Mesendoderm (in vitro differentiated cells): ENCODE measurements at regions not wholly inside any gene's neighbourhood (a gene's known extent, or its start where the extent isn't known, plus 50 kb on each side); places are given as distances from the start of the nearest gene placed in this dataset.
"Not testable (repeated sequence)": the region's sequence is repeated elsewhere in the genome, so short reads cannot be mapped to it uniquely, and the experiment has no call there.

Experiments
- DNase-seq: peaks from one replicate; pipeline ENCODE4 v3.0.0; 2013
- H2AK5ac ChIP-seq: 2 replicates; pipeline ENCODE4 v1.6.1; 2013; ENCODE audit warnings: low read length, inconsistent platforms
- H2BK120ac ChIP-seq: 2 replicates; pipeline ENCODE4 v1.6.1; 2013; ENCODE audit warnings: low read depth, mild to moderate bottlenecking, low read length, moderate library complexity, mixed read lengths
- H2BK15ac ChIP-seq: replicated peaks from 2 replicates; pipeline ENCODE4 v1.6.1; 2013; ENCODE audit warnings: low read depth, mild to moderate bottlenecking, moderate library complexity
- H2BK5ac ChIP-seq: 2 replicates; pipeline ENCODE4 v1.6.1; 2013; ENCODE audit warnings: low read length, inconsistent platforms
- H3K18ac ChIP-seq: 2 replicates; pipeline ENCODE4 v1.6.1; 2013; ENCODE audit warnings: mild to moderate bottlenecking, low read length, mixed read lengths
- H3K23ac ChIP-seq: one replicate; pipeline ENCODE4 v1.6.1; 2013; ENCODE audit warnings: low read length
- H3K27ac ChIP-seq: 2 replicates; pipeline ENCODE4 v1.5.1; 2013; ENCODE audit warnings: low read depth, mild to moderate bottlenecking, inconsistent platforms, low read length, moderate library complexity
- H3K27me3 ChIP-seq: 2 replicates; pipeline ENCODE4 v1.6.1; 2013; ENCODE audit warnings: low read length, control low read depth, mild to moderate bottlenecking, inconsistent platforms; ENCODE audit not compliant: insufficient read depth, poor library complexity
- H3K36me3 ChIP-seq: 2 replicates; pipeline ENCODE4 v1.6.1; 2013; ENCODE audit warnings: low read length, inconsistent platforms; ENCODE audit not compliant: control insufficient read depth, insufficient read depth
- H3K4ac ChIP-seq: one replicate; pipeline ENCODE4 v1.6.1; 2013; ENCODE audit warnings: low read depth, mild to moderate bottlenecking, low read length, moderate library complexity
- H3K4me1 ChIP-seq: 2 replicates; pipeline ENCODE4 v1.6.1; 2013; ENCODE audit warnings: low read depth, low read length, inconsistent platforms; ENCODE audit not compliant: control insufficient read depth
- H3K4me2 ChIP-seq: 2 replicates; pipeline ENCODE4 v1.6.1; 2013; ENCODE audit warnings: low read length
- H3K4me3 ChIP-seq: 2 replicates; pipeline ENCODE4 v1.5.1; 2013; ENCODE audit warnings: mild to moderate bottlenecking, low read length
- H3K56ac ChIP-seq: one replicate; pipeline ENCODE4 v1.6.1; 2013; ENCODE audit warnings: low read length
- H3K79me1 ChIP-seq: 2 replicates; pipeline ENCODE4 v1.6.1; 2013; ENCODE audit warnings: low read length, inconsistent platforms
- H3K79me2 ChIP-seq: 2 replicates; pipeline ENCODE4 v1.6.1; 2013; ENCODE audit warnings: mild to moderate bottlenecking, low read length; ENCODE audit not compliant: control insufficient read depth, insufficient read depth
- H3K9ac ChIP-seq: 2 replicates; pipeline ENCODE4 v1.6.1; 2013; ENCODE audit warnings: low read length, inconsistent platforms
- H4K5ac ChIP-seq: one replicate; pipeline ENCODE4 v1.6.1; 2013; ENCODE audit warnings: low read length
- H4K8ac ChIP-seq: one replicate; pipeline ENCODE4 v1.6.1; 2013; ENCODE audit warnings: low read depth, mild to moderate bottlenecking, control low read depth, low read length, moderate library complexity
- WGBS: extraction: QIAGEN DNeasy Blood & Tissue Kit; methylation state at CpG from one replicate; pipeline ENCODE4 v1.1.7; 2013; ENCODE audit warnings: low lambda C conversion rate, missing lambda C conversion rate; ENCODE audit not compliant: insufficient coverage; ENCODE audit errors: extremely low coverage; 5-methylcytosine and 5-hydroxymethylcytosine counted together

DNA sequence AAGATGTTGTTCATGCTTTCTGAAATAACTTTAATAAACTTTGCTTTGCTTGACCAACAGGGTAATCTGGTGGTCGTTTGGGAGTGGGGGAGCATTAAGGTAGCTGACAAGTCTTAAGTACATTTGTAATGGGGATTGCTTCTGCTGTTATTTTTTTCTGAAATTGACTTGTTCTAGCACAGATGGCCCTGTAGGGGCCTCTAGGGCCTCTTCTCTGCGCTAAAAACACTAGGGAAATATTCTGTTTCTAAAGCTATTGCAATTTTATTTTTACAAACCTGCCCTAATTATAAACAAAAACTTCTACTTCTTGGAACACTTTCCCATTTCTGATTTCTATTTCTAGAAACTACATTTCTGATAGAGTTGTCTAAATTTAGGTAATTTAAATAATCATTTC is 191.3 kb upstream of the KCNJ3 start:
- H4K8ac ChIP-seq = no peak overlapping the region
- no peak overlapping the region for H2AK5ac ChIP-seq
- H3K56ac ChIP-seq = no peak overlapping the region
- no peak overlapping the region for H4K5ac ChIP-seq
- H2BK5ac ChIP-seq = no peak overlapping the region
- no peak overlapping the region for H3K4me2 ChIP-seq
- no peak overlapping the region for H3K23ac ChIP-seq
- no peaks in the 10 kb centered on the region for H3K79me2 ChIP-seq
- WGBS = no CpG with 5 or more reads among the region's 2 CpGs
- H3K4me3 ChIP-seq = no peak overlapping the region
- no peak overlapping the region for H3K9ac ChIP-seq
- H3K4me1 ChIP-seq = no peaks in the 10 kb centered on the region
- H3K4ac ChIP-seq = no peak overlapping the region
- no peaks in the 10 kb centered on the region for H3K27me3 ChIP-seq
- H3K79me1 ChIP-seq = no peaks in the 10 kb centered on the region
- H3K27ac ChIP-seq = no peak overlapping the region
- peak; percentile 45 for DNase-seq
- no peak overlapping the region for H2BK15ac ChIP-seq
- H3K18ac ChIP-seq = peak overlapping the region; percentile 80
- H2BK120ac ChIP-seq = no peak overlapping the region
- no peaks in the 10 kb centered on the region for H3K36me3 ChIP-seq

DNA sequence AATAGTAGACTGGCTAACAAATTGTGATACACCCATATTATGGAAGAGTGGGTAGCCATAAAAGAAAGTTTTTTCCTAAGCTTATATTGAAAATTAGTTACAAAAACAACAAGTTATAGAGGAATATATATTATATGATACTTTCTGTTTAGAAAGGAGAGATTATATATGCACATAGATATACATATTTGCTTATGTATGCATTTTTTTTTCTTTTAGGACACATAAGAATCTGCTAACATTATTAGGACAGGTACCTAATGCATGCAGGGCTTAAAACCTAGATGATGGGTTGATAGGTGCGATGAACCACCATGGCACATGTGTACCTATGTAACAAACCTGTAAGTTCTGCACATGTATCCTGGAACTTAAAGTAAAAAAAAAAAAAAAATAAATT is 179.6 kb upstream of the KCNJ3 start:
- H3K4me3 ChIP-seq = no peak overlapping the region

DNA sequence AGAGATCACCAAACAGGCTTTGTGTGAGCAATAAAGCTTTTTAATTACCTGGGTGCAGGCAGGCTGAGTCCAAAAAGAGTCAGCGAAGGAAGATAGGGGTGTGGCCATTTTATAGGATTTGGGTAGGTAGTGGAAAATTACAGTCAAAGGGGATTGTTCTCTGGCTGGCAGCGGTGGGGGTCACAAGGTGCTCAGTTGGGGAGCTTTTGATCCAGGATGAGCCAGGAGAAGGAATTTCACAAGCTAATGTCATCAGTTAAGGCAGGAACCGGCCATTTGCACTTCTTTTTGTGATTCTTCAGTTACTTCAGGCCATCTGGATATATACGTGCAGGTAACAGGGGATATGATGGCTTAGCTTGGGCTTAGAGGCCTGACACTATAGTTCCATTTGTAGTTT is 177.5 kb upstream of the KCNJ3 start:
- no CpG with 5 or more reads among the region's 4 CpGs for WGBS
- Histone ChIP-seq H3K56ac (peak overlapping the region; percentile 43), H3K27ac (peak overlapping the region; percentile 11), H3K4ac (peak overlapping the region; percentile 71)
- not testable (repeated sequence) for H3K4me2 ChIP-seq, H3K36me3 ChIP-seq, H3K18ac ChIP-seq, H2BK5ac ChIP-seq, H2AK5ac ChIP-seq, H3K79me2 ChIP-seq, H3K23ac ChIP-seq, H2BK120ac ChIP-seq, H3K9ac ChIP-seq, H4K5ac ChIP-seq, H3K79me1 ChIP-seq, H2BK15ac ChIP-seq, H3K4me3 ChIP-seq, H4K8ac ChIP-seq, H3K4me1 ChIP-seq, H3K27me3 ChIP-seq
- DNase-seq = peak; percentile 72

More for the DNA sequence above, 179.6 kb upstream of the KCNJ3 start:
- Histone ChIP-seq H3K4me1 (peaks cover 3% of the 10 kb centered on the region), H4K8ac (no peak overlapping the region), H3K56ac (no peak overlapping the region), H3K27ac (no peak overlapping the region), H3K79me1 (no peaks in the 10 kb centered on the region), H4K5ac (no peak overlapping the region), H3K36me3 (no peaks in the 10 kb centered on the region), H3K27me3 (no peaks in the 10 kb centered on the region), H3K79me2 (no peaks in the 10 kb centered on the region), H2BK15ac (no peak overlapping the region), H2BK5ac (no peak overlapping the region), H2BK120ac (no peak overlapping the region), H3K4ac (no peak overlapping the region), H3K9ac (no peak overlapping the region), H2AK5ac (no peak overlapping the region), H3K23ac (no peak overlapping the region), H3K18ac (no peak overlapping the region), H3K4me2 (no peak overlapping the region)
- DNase-seq = no peak
- no CpG with 5 or more reads among the region's 1 CpG for WGBS

DNA sequence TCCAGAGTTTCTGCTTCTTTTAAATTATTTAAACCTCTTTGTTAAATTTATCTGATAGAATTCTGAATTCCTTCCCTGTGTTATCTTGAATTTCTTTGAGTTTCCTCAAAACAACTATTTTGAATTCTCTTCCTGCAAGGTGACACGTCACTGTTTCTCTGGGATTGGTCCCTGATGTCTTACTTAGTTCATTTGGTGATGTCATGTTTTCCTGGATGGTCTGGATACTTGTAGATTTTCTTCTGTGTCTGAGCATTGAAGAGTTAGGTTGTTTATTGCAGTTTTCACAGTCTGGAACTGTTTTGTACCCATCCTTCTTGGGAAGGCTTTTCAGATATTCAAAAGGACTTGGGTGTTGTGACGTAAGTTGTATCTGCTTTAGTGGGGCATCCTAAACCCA is 172.3 kb upstream of the KCNJ3 start:
- Histone ChIP-seq H2BK5ac (no peak overlapping the region), H4K8ac (no peak overlapping the region), H3K27ac (no peak overlapping the region), H3K4me3 (no peak overlapping the region), H3K4ac (no peak overlapping the region), H3K4me1 (no peaks in the 10 kb centered on the region), H3K79me1 (no peaks in the 10 kb centered on the region), H3K4me2 (no peak overlapping the region), H3K23ac (no peak overlapping the region), H3K18ac (no peak overlapping the region), H2AK5ac (no peak overlapping the region), H3K56ac (no peak overlapping the region), H4K5ac (no peak overlapping the region), H3K9ac (no peak overlapping the region), H3K27me3 (no peaks in the 10 kb centered on the region), H2BK120ac (no peak overlapping the region), H2BK15ac (no peak overlapping the region), H3K36me3 (no peaks in the 10 kb centered on the region), H3K79me2 (no peaks in the 10 kb centered on the region)
- no CpG with 5 or more reads among the region's 2 CpGs for WGBS
- DNase-seq = no peak

DNA sequence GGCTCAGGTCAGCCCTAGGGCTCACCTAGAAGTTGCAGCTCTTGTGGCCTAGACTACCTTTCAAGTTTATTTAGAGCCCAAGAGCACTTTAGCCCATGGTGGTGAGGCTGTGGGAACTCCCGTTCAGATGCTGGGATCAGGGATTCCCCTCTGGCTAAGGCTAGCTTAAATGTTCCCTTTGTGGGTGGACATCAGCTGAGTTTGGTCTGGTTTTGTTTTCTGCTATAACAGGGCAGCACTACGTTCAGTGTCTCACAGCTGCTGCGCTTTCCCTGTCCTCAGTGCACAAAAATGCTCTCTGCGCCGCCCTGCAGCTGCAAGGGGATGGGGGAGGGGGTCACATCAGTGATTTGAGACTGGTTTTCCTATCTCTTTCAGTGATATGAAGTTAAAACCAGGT is 170.5 kb upstream of the KCNJ3 start:
- WGBS = no CpG with 5 or more reads among the region's 5 CpGs

DNA sequence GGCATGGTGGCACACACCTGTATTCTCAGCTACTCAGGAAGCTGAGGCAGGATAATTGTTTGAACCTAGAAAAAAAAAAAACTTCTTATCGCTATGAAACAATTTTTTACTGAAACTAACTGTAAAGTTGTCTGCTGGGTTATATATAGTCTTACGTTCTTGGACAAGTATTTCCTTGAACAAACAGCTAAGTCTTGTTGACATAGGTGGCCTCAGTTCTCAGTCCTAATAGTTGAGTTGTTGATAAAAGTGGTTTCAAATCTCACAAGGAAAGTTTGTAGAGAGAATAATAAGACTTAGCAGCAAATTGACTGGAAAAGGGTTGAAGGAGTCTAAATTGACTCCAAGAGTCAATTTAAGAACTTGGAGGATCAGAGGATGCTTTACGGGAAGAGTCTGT is 166.5 kb upstream of the KCNJ3 start:
- no peak overlapping the region for H3K56ac ChIP-seq
- H3K36me3 ChIP-seq = no peaks in the 10 kb centered on the region
- no peak overlapping the region for H2BK120ac ChIP-seq
- H3K9ac ChIP-seq = no peak overlapping the region
- H2BK15ac ChIP-seq = peak overlapping the region; percentile 57
- no peak overlapping the region for H4K5ac ChIP-seq
- no peaks in the 10 kb centered on the region for H3K79me2 ChIP-seq
- no peak overlapping the region for H3K4me3 ChIP-seq
- H2BK5ac ChIP-seq = no peak overlapping the region
- no peak for DNase-seq
- no peak overlapping the region for H2AK5ac ChIP-seq
- no peak overlapping the region for H3K4me2 ChIP-seq
- H3K27me3 ChIP-seq = no peaks in the 10 kb centered on the region
- no CpG with 5 or more reads among the region's 3 CpGs for whole genome bisulfite sequencing
- no peak overlapping the region for H3K23ac ChIP-seq
- no peak overlapping the region for H3K18ac ChIP-seq
- no peaks in the 10 kb centered on the region for H3K79me1 ChIP-seq
- H3K27ac ChIP-seq = no peak overlapping the region
- no peak overlapping the region for H4K8ac ChIP-seq
- H3K4me1 ChIP-seq = peaks cover 4% of the 10 kb centered on the region
- no peak overlapping the region for H3K4ac ChIP-seq

More for the DNA sequence above, 170.5 kb upstream of the KCNJ3 start:
- no peak overlapping the region for H2AK5ac ChIP-seq
- no peak overlapping the region for H4K8ac ChIP-seq
- peaks cover 2% of the 10 kb centered on the region for H3K4me1 ChIP-seq
- H3K4me3 ChIP-seq = no peak overlapping the region
- no peak overlapping the region for H2BK15ac ChIP-seq
- H3K56ac ChIP-seq = peak overlapping the region; percentile 9
- H3K23ac ChIP-seq = no peak overlapping the region
- no peaks in the 10 kb centered on the region for H3K36me3 ChIP-seq
- H3K18ac ChIP-seq = peak overlapping the region; percentile 22
- no peak overlapping the region for H3K4me2 ChIP-seq
- H3K4ac ChIP-seq = peak overlapping the region; percentile 18
- no peak overlapping the region for H2BK5ac ChIP-seq
- H2BK120ac ChIP-seq = no peak overlapping the region
- H3K79me1 ChIP-seq = no peaks in the 10 kb centered on the region
- H3K27me3 ChIP-seq = no peaks in the 10 kb centered on the region
- H3K9ac ChIP-seq = no peak overlapping the region
- DNase-seq = no peak
- no peak overlapping the region for H4K5ac ChIP-seq
- no peaks in the 10 kb centered on the region for H3K79me2 ChIP-seq
- H3K27ac ChIP-seq = no peak overlapping the region
